HG02610 (cell line): ENCODE measurements at regions not wholly inside any gene's neighbourhood (a gene's known extent, or its start where the extent isn't known, plus 50 kb on each side); places are given as distances from the start of the nearest gene placed in this dataset.

Experiments used
- ATAC-seq: cut with Tn5 transposase; IDR thresholded peaks from one replicate; pipeline ENCODE4 v1.9.1; 2021; ENCODE audit warnings: mild to moderate bottlenecking, moderate library complexity; ENCODE audit not compliant: unreplicated experiment

GRCh38 chr4:61067381-61067780 lies 132.7 kb upstream of the ADGRL3 start:
- ATAC-seq: no peak

- no peak for ATAC-seq
These were observed 132.1 kb upstream of the ADGRL3 start for GRCh38 chr4:61068060-61068459.

GRCh38 chr4:61068745-61069144 lies 131.4 kb upstream of the ADGRL3 start:
- no peak for ATAC-seq

- no peak for ATAC-seq
These were observed 129.9 kb upstream of the ADGRL3 start for GRCh38 chr4:61070269-61070668.

- ATAC-seq: no peak
These were observed 120.7 kb upstream of the ADGRL3 start for GRCh38 chr4:61079427-61079826.

- ATAC-seq: no peak
These were observed 120.2 kb upstream of the ADGRL3 start for GRCh38 chr4:61079976-61080375.

GRCh38 chr4:61085534-61085933 lies 114.6 kb upstream of the ADGRL3 start:
- ATAC-seq: no peak

GRCh38 chr4:61086357-61086756 lies 113.8 kb upstream of the ADGRL3 start:
- ATAC-seq: no peak

- ATAC-seq: no peak
These were observed 113.1 kb upstream of the ADGRL3 start for GRCh38 chr4:61086979-61087378.

- ATAC-seq: no peak
These were observed 105.1 kb upstream of the ADGRL3 start for GRCh38 chr4:61094854-61095598.

- no peak for ATAC-seq
These were observed 71.4 kb upstream of the ADGRL3 start for GRCh38 chr4:61128682-61129081.

GRCh38 chr4:61129971-61130370 lies 70.2 kb upstream of the ADGRL3 start:
- no peak for ATAC-seq

- ATAC-seq: no peak
These were observed 56.7 kb upstream of the ADGRL3 start for GRCh38 chr4:61143461-61143860.

GRCh38 chr4:61149278-61149677 lies 50.8 kb upstream of the ADGRL3 start:
- no peak for ATAC-seq
